ENCODE measurements at regions not wholly inside any gene's neighbourhood (a gene's known extent, or its start where the extent isn't known, plus 50 kb on each side); places are given as distances from the start of the nearest gene placed in this dataset.
"Not testable (repeated sequence)": the region's sequence is repeated elsewhere in the genome, so short reads cannot be mapped to it uniquely, and the experiment has no call there.

DNA sequence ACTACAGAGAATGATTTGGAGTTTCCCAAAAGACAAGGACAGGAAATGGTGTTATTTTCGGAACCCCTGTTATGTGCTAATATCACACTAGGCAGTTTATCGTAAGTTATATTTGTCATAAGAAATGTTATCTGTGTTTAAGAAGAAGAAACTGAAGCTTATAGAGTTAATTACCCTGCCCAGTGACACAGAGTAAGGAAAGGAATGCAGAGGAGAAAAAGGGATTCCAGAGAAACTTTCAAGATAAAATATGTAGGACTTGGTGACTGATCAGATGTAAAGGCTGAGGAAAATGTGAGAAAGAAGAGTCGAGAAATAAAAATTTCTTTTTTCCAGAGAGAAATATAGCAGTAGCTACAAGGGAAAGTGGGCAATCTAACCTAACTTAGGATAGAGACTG lies 63.5 kb upstream of the ZNF746 start:
- no peak overlapping the region for H3K4me2 ChIP-seq (ENCODE audit: low read length)
- no peaks in the 10 kb centered on the region for H4K20me1 ChIP-seq (ENCODE audit: control insufficient read depth, insufficient read depth, low read depth, low read length)
- no peaks in the 10 kb centered on the region for H3K4me1 ChIP-seq (ENCODE audit: control insufficient read depth, low read length)
- H3F3A ChIP-seq (ENCODE audit: control insufficient read depth, insufficient read depth) = no peaks in the 10 kb centered on the region
- no peaks in the 10 kb centered on the region for H3K9me3 ChIP-seq (ENCODE audit: control insufficient read depth, insufficient read depth, low read length)
- H3K36me3 ChIP-seq (ENCODE audit: control insufficient read depth, low read length) = peaks cover 45% of the 10 kb centered on the region
- no peak for TF ChIP-seq CTCF (IDR thresholded peaks at IDR 0.05; ENCODE audit: low read depth, low read length, poor library complexity, severe bottlenecking)
- TF ChIP-seq EZH2phosphoT487 (IDR thresholded peaks at IDR 0.05; ENCODE audit: borderline replicate concordance, low read length) = no peak
- no peaks in the 10 kb centered on the region for H3K27me3 ChIP-seq (ENCODE audit: control insufficient read depth, low read length)
- no peak overlapping the region for H3K4me3 ChIP-seq (ENCODE audit: low read length)
- H3K9me2 ChIP-seq (replicated peaks; ENCODE audit: control insufficient read depth, low read length) = no peaks in the 10 kb centered on the region
- H3K79me2 ChIP-seq (ENCODE audit: control insufficient read depth, low read length) = peaks cover 2% of the 10 kb centered on the region; the same call in 1 of the 2 replicates
- H3K27ac ChIP-seq (ENCODE audit: low read depth, low read length) = no peak overlapping the region

- TF ChIP-seq EZH2phosphoT487 (IDR thresholded peaks at IDR 0.05; ENCODE audit: borderline replicate concordance, low read length) = no peak
- TF ChIP-seq CTCF (IDR thresholded peaks at IDR 0.05; ENCODE audit: low read depth, low read length, poor library complexity, severe bottlenecking) = no peak
- no peaks in the 10 kb centered on the region for H3K9me2 ChIP-seq (replicated peaks; ENCODE audit: control insufficient read depth, low read length)
- no peaks in the 10 kb centered on the region for H4K20me1 ChIP-seq (ENCODE audit: control insufficient read depth, insufficient read depth, low read depth, low read length)
- H3K4me3 ChIP-seq (ENCODE audit: low read length) = no peak overlapping the region
- H3K27me3 ChIP-seq (ENCODE audit: control insufficient read depth, low read length) = no peaks in the 10 kb centered on the region
- H3K9me3 ChIP-seq (ENCODE audit: control insufficient read depth, insufficient read depth, low read length) = no peaks in the 10 kb centered on the region
- H3K27ac ChIP-seq (ENCODE audit: low read depth, low read length) = no peak overlapping the region
- H3K4me2 ChIP-seq (ENCODE audit: low read length) = no peak overlapping the region
- peaks cover 2% of the 10 kb centered on the region; the same call in 1 of the 2 replicates for H3K79me2 ChIP-seq (ENCODE audit: control insufficient read depth, low read length)
- H3K36me3 ChIP-seq (ENCODE audit: control insufficient read depth, low read length) = peaks cover 40% of the 10 kb centered on the region
- no peaks in the 10 kb centered on the region for H3F3A ChIP-seq (ENCODE audit: control insufficient read depth, insufficient read depth)
- no peaks in the 10 kb centered on the region for H3K4me1 ChIP-seq (ENCODE audit: control insufficient read depth, low read length)
Measured at GRCh38 chr7:149559711-149560110, 62.1 kb upstream of the ZNF746 start.

GRCh38 chr7:149558149-149558861 lies 60.7 kb upstream of the ZNF746 start:
- Histone ChIP-seq H3K4me1 (ENCODE audit: control insufficient read depth, low read length) (no peaks in the 10 kb centered on the region), H3K36me3 (ENCODE audit: control insufficient read depth, low read length) (peaks cover 28% of the 10 kb centered on the region), H3K27ac (ENCODE audit: low read depth, low read length) (no peak overlapping the region), H3K27me3 (ENCODE audit: control insufficient read depth, low read length) (no peaks in the 10 kb centered on the region), H3K9me3 (ENCODE audit: control insufficient read depth, insufficient read depth, low read length) (no peaks in the 10 kb centered on the region), H3K79me2 (ENCODE audit: control insufficient read depth, low read length) (no peaks in the 10 kb centered on the region), H3K4me2 (ENCODE audit: low read length) (no peak overlapping the region), H3F3A (ENCODE audit: control insufficient read depth, insufficient read depth) (no peaks in the 10 kb centered on the region), H3K9me2 (replicated peaks; ENCODE audit: control insufficient read depth, low read length) (no peaks in the 10 kb centered on the region), H4K20me1 (ENCODE audit: control insufficient read depth, insufficient read depth, low read depth, low read length) (no peaks in the 10 kb centered on the region), H3K4me3 (ENCODE audit: low read length) (no peak overlapping the region)
- TF ChIP-seq EZH2phosphoT487 (IDR thresholded peaks at IDR 0.05; ENCODE audit: borderline replicate concordance, low read length) = no peak
- no peak for TF ChIP-seq CTCF (IDR thresholded peaks at IDR 0.05; ENCODE audit: low read depth, low read length, poor library complexity, severe bottlenecking)

GRCh38 chr7:149556525-149556924 lies 58.9 kb upstream of the ZNF746 start:
- not testable (repeated sequence) for H3K79me2 ChIP-seq (ENCODE audit: control insufficient read depth, low read length); H3K4me1 ChIP-seq (ENCODE audit: control insufficient read depth, low read length); H3K9me2 ChIP-seq (replicated peaks; ENCODE audit: control insufficient read depth, low read length); H3K4me3 ChIP-seq (ENCODE audit: low read length); H3F3A ChIP-seq (ENCODE audit: control insufficient read depth, insufficient read depth); H3K4me2 ChIP-seq (ENCODE audit: low read length); H4K20me1 ChIP-seq (ENCODE audit: control insufficient read depth, insufficient read depth, low read depth, low read length); H3K27me3 ChIP-seq (ENCODE audit: control insufficient read depth, low read length); H3K27ac ChIP-seq (ENCODE audit: low read depth, low read length); H3K9me3 ChIP-seq (ENCODE audit: control insufficient read depth, insufficient read depth, low read length)
- peaks cover 41% of the 10 kb centered on the region for H3K36me3 ChIP-seq (ENCODE audit: control insufficient read depth, low read length)

DNA sequence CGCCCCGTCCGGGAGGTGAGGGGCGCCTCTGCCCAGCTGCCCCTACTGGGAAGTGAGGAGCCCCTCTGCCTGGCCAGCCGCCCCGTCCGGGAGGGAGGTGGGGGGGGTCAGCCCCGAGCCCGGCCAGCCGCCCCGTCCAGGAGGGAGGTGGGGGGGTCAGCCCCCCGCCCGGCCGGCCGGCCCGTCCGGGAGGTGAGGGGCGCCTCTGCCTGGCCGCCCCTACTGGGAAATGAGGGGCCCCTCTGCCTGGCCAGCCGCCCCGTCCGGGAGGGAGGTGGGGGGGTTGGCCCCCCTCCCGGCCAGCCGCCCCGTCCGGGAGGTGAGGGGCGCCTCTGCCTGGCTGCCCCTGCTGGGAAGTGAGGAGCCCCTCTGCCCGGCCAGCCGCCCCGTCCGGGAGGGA lies 57.2 kb upstream of the ZNF746 start:
- H3K9me3 ChIP-seq (ENCODE audit: control insufficient read depth, insufficient read depth, low read length); H3K4me3 ChIP-seq (ENCODE audit: low read length); H3K27ac ChIP-seq (ENCODE audit: low read depth, low read length); H3K4me1 ChIP-seq (ENCODE audit: control insufficient read depth, low read length); H3F3A ChIP-seq (ENCODE audit: control insufficient read depth, insufficient read depth); H3K27me3 ChIP-seq (ENCODE audit: control insufficient read depth, low read length); H4K20me1 ChIP-seq (ENCODE audit: control insufficient read depth, insufficient read depth, low read depth, low read length); H3K79me2 ChIP-seq (ENCODE audit: control insufficient read depth, low read length); H3K9me2 ChIP-seq (replicated peaks; ENCODE audit: control insufficient read depth, low read length); H3K4me2 ChIP-seq (ENCODE audit: low read length): not testable (repeated sequence)
- peaks cover 55% of the 10 kb centered on the region for H3K36me3 ChIP-seq (ENCODE audit: control insufficient read depth, low read length)

GRCh38 chr7:149553991-149554390 lies 56.4 kb upstream of the ZNF746 start:
- H3K79me2 ChIP-seq (ENCODE audit: control insufficient read depth, low read length); H3K9me2 ChIP-seq (replicated peaks; ENCODE audit: control insufficient read depth, low read length); H3K27me3 ChIP-seq (ENCODE audit: control insufficient read depth, low read length); H3K4me1 ChIP-seq (ENCODE audit: control insufficient read depth, low read length); H4K20me1 ChIP-seq (ENCODE audit: control insufficient read depth, insufficient read depth, low read depth, low read length); H3F3A ChIP-seq (ENCODE audit: control insufficient read depth, insufficient read depth); H3K4me3 ChIP-seq (ENCODE audit: low read length); H3K9me3 ChIP-seq (ENCODE audit: control insufficient read depth, insufficient read depth, low read length); H3K27ac ChIP-seq (ENCODE audit: low read depth, low read length); H3K4me2 ChIP-seq (ENCODE audit: low read length): not testable (repeated sequence)
- H3K36me3 ChIP-seq (ENCODE audit: control insufficient read depth, low read length) = peaks cover 63% of the 10 kb centered on the region
